GM23338 (cell line): ENCODE measurements at regions not wholly inside any gene's neighbourhood (a gene's known extent, or its start where the extent isn't known, plus 50 kb on each side); places are given as distances from the start of the nearest gene placed in this dataset.
"Not testable (repeated sequence)": the region's sequence is repeated elsewhere in the genome, so short reads cannot be mapped to it uniquely, and the experiment has no call there.

Experiments
- ATAC-seq: fragments of 200-7000 bp; cut with Tn5 transposase; 3 replicates; pipeline ENCODE4 v1.9.1; 2020
- DNase-seq: peaks from one replicate; pipeline ENCODE4 v3.0.0-alpha.2; 2015; ENCODE audit warnings: low spot score
- H2AFZ ChIP-seq: fragments of 200-600 bp; sonication (generic); 2 replicates; pipeline ENCODE4 v1.8.0; 2016; ENCODE audit warnings: antibody characterized with exemption, mild to moderate bottlenecking, moderate library complexity
- H3F3A ChIP-seq: fragments of 200-600 bp; sonication (generic); replicated peaks from 2 replicates; pipeline ENCODE4 v1.8.0; 2017; ENCODE audit warnings: antibody characterized with exemption, mixed run types, low read depth
- H3K27ac ChIP-seq: fragments of 200-600 bp; sonication (generic); 2 replicates; pipeline ENCODE4 v1.6.1; 2016; ENCODE audit warnings: low read depth
- H3K27me3 ChIP-seq: fragments of 200-600 bp; sonication (generic); 2 replicates; pipeline ENCODE4 v1.8.0; 2016; ENCODE audit warnings: mild to moderate bottlenecking, mixed run types, moderate library complexity; ENCODE audit not compliant: insufficient read depth
- H3K36me3 ChIP-seq: fragments of 200-600 bp; sonication (generic); 2 replicates; pipeline ENCODE4 v1.8.0; 2016; ENCODE audit warnings: mild to moderate bottlenecking; ENCODE audit not compliant: insufficient read depth
- H3K4me1 ChIP-seq: fragments of 200-600 bp; sonication (generic); 2 replicates; pipeline ENCODE4 v1.8.0; 2016; ENCODE audit warnings: mild to moderate bottlenecking, moderate library complexity; ENCODE audit not compliant: insufficient read depth
- H3K4me2 ChIP-seq: fragments of 200-600 bp; sonication (generic); 2 replicates; pipeline ENCODE4 v1.7.1; 2017; ENCODE audit warnings: mixed run types
- H3K4me3 ChIP-seq: fragments of 200-600 bp; sonication (generic); 2 replicates; pipeline ENCODE4 v1.6.1; 2016; ENCODE audit warnings: mixed run types
- H3K79me2 ChIP-seq: fragments of 200-600 bp; sonication (generic); replicated peaks from 2 replicates; pipeline ENCODE4 v1.8.0; 2017; ENCODE audit warnings: mild to moderate bottlenecking; ENCODE audit not compliant: insufficient read depth
- H3K9me2 ChIP-seq: fragments of 200-600 bp; sonication (generic); 2 replicates; pipeline ENCODE4 v1.8.0; 2017; ENCODE audit not compliant: insufficient read depth
- H4K20me1 ChIP-seq: fragments of 200-600 bp; sonication (generic); replicated peaks from 2 replicates; pipeline ENCODE4 v1.8.0; 2017; ENCODE audit warnings: mild to moderate bottlenecking; ENCODE audit not compliant: insufficient read depth
- H3K27ac Mint-ChIP-seq: 2 replicates; pipeline ENCODE4 v1.8.0; 2020; ENCODE audit warnings: inconsistent platforms, mild to moderate bottlenecking, moderate library complexity, mixed read lengths
- H3K27me3 Mint-ChIP-seq: 3 replicates; pipeline ENCODE4 v1.8.0; 2022; ENCODE audit warnings: low read depth, mild to moderate bottlenecking, moderate library complexity, mixed read lengths, inconsistent platforms; ENCODE audit not compliant: insufficient read depth, poor library complexity
- H3K36me3 Mint-ChIP-seq: 3 replicates; pipeline ENCODE4 v1.8.0; 2021; ENCODE audit warnings: low read depth, mild to moderate bottlenecking, inconsistent platforms, moderate library complexity, mixed read lengths
- H3K4me1 Mint-ChIP-seq: 3 replicates; pipeline ENCODE4 v1.8.0; 2020; ENCODE audit warnings: mild to moderate bottlenecking, inconsistent platforms, mixed read lengths
- H3K4me3 Mint-ChIP-seq: 3 replicates; pipeline ENCODE4 v1.8.0; 2021; ENCODE audit warnings: moderate library complexity, mild to moderate bottlenecking, inconsistent platforms, mixed read lengths
- H3K9me3 Mint-ChIP-seq: 3 replicates; pipeline ENCODE4 v1.8.0; 2020; ENCODE audit warnings: moderate library complexity, mild to moderate bottlenecking, inconsistent platforms, mixed read lengths
- CREB1 ChIP-seq: fragments of 250-450 bp; sonication (Bioruptor Pico); IDR thresholded peaks from 2 replicates; pipeline ENCODE4 v1.5.0; 2020; ENCODE audit warnings: low read depth, mild to moderate bottlenecking, moderate library complexity
- EZH2 ChIP-seq: fragments of 200-600 bp; sonication (generic); IDR thresholded peaks from one replicate; pipeline ENCODE4 v1.8.0; 2017; ENCODE audit warnings: antibody characterized with exemption, mild to moderate bottlenecking, low read depth; ENCODE audit not compliant: unreplicated experiment
- EZH2phosphoT487 ChIP-seq: fragments of 200-600 bp; sonication (generic); IDR thresholded peaks from one replicate; pipeline ENCODE4 v1.8.1; 2018; ENCODE audit warnings: antibody characterized with exemption; ENCODE audit not compliant: unreplicated experiment
- NANOG ChIP-seq: IDR thresholded peaks from 2 replicates; pipeline ENCODE4 v1.6.1; 2016; ENCODE audit warnings: antibody characterized with exemption, borderline replicate concordance
- POLR2AphosphoS5 ChIP-seq: IDR thresholded peaks from 2 replicates; pipeline ENCODE4 v1.6.1; 2016; ENCODE audit warnings: antibody characterized with exemption, low read depth
- STAT1 ChIP-seq: IDR thresholded peaks from one replicate; pipeline ENCODE4 v1.6.1; 2016; ENCODE audit warnings: antibody characterized with exemption; ENCODE audit not compliant: unreplicated experiment
- ZNF114 ChIP-seq: fragments of 250-450 bp; sonication (Bioruptor Pico); IDR thresholded peaks from 2 replicates; pipeline ENCODE4 v1.5.0; 2020; ENCODE audit warnings: mild to moderate bottlenecking, moderate library complexity
- ZNF331 ChIP-seq: fragments of 250-450 bp; sonication (Bioruptor Pico); IDR thresholded peaks from 2 replicates; pipeline ENCODE4 v1.5.0; 2020; ENCODE audit warnings: low read depth, mild to moderate bottlenecking, moderate library complexity
- TF ChIP-seq, protein P1 (sequence below), 2 experiments: fragments of 200-600 bp in 1 of 2; sonication (generic) in 1 of 2; conservative IDR thresholded peaks; 2 replicates each; pipeline versions ENCODE4 v1.5.1 to v1.6.1; 2016 to 2017; ENCODE audit warnings: antibody characterized with exemption in 2 of 2, low read depth in 2 of 2, mild to moderate bottlenecking in 2 of 2, moderate library complexity in 1 of 2
- TF ChIP-seq, protein P2 (sequence below): IDR thresholded peaks from one replicate; pipeline ENCODE4 v1.6.1; 2018; ENCODE audit warnings: antibody characterized with exemption; ENCODE audit not compliant: unreplicated experiment
- TF ChIP-seq, protein P3 (sequence below): IDR thresholded peaks from 2 replicates; pipeline ENCODE4 v1.6.1; 2016; ENCODE audit warnings: antibody characterized with exemption

DNA sequence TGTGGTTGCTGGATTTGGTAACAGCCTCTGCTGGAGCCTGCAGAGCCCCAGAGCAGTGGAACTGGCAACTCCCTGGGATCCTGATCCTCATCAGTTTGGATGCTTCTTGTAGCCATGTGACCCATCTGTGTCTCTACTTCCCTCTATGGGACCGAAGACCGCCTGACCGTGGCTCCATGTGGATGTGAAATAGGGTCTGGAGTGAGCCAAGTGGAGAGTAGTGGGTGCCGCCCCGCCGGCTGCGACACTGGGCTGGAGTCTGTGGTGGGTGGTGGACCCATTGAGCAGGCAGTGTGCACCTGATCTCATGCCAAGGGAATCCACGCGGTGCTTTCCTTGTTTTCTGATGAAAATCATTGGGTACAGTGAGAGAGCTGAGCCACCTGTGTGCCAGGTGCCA lies 543.2 kb upstream of the B3GAT1 start (continued):
- no peak for TF ChIP-seq EZH2
- TF ChIP-seq STAT1: no peak

DNA sequence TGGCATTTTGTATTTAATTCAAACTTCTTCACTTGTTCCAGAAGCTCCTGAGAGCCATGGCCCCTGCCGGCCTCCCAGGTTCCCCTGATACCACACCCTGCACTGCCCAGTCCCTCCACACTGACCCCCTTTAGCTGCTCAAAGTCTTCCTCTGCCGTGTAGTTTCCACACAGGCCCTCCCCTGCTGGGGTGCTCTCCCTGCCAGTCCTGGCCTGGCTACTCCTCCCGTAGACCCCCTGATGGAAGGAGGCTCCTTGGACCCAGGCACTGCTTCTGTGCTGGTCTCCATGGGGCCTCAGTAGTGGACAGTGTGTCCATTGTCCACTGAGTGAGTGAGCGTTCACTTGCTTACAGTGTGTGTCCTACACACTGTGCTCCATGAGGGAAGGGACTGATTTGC lies 542.4 kb upstream of the B3GAT1 start:
- H3K27ac Mint-ChIP-seq, H3K4me3 Mint-ChIP-seq, H3K79me2 ChIP-seq: not testable (repeated sequence)

DNA sequence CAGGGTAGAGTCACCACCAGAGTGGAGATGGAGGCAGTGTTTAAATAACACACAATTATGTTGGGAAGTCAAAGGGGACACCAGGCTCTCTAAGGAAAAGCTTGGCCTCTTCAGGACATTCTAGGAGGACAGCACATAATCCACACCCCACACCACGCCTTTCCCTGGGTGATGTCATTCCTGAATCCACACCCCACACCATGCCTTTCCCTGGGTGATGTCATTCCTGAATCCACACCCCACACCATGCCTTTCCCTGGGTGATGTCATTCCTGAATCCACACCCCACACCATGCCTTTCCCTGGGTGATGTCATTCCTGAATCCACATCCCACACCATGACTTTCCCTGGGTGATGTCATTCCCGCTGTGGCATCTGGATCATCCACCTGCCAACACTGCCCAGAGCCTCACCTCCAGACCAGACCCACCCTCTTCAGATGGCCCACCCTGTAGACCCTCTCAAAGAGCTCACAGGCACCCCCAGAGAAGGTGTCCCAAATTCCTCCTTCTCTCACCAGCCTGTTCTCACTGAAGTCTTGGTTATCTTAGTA lies 541.5 kb upstream of the B3GAT1 start:
- not testable (repeated sequence) for H3K4me2 ChIP-seq, H3F3A ChIP-seq, H3K27ac Mint-ChIP-seq, H4K20me1 ChIP-seq, H3K36me3 Mint-ChIP-seq, H3K27ac ChIP-seq, H3K36me3 ChIP-seq, ATAC-seq, DNase-seq, H2AFZ ChIP-seq, H3K79me2 ChIP-seq, H3K9me2 ChIP-seq, H3K9me3 Mint-ChIP-seq, H3K4me3 Mint-ChIP-seq, H3K27me3 ChIP-seq, H3K4me1 ChIP-seq, H3K27me3 Mint-ChIP-seq, H3K4me3 ChIP-seq
- H3K4me1 Mint-ChIP-seq: peaks cover 16% of the 10 kb centered on the region

More for the DNA sequence above, 542.4 kb upstream of the B3GAT1 start:
- H3K27me3 ChIP-seq, H3K27ac ChIP-seq, H3F3A ChIP-seq, H3K4me2 ChIP-seq, H4K20me1 ChIP-seq, H3K27me3 Mint-ChIP-seq, H3K9me3 Mint-ChIP-seq, H3K4me1 ChIP-seq, H3K36me3 Mint-ChIP-seq, H2AFZ ChIP-seq, DNase-seq, H3K9me2 ChIP-seq, H3K36me3 ChIP-seq, ATAC-seq, H3K4me3 ChIP-seq: not testable (repeated sequence)
- H3K4me1 Mint-ChIP-seq: peaks cover 16% of the 10 kb centered on the region

DNA sequence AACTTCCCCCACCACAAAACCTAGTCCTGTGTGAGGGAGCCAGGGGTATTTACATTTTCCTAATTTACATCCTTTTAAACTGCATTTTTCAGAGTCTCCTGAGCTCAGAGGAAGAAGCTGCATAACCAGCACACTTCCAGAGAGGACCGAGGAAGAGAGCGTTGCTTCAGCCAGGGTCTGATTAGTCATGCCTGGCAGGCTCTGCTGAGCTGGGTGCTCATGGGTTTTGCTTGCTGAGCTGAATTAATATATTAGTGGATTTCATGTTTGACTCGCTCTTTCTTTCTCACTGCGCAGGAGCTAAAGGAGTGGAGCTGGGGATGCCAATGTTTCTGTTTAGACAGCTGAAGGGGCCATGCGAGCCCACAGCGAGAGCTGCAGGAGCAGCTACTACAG lies 539.3 kb upstream of the B3GAT1 start:
- no peaks in the 10 kb centered on the region for H3K79me2 ChIP-seq
- peak; percentile 67 for ATAC-seq
- H3K9me2 ChIP-seq: no peaks in the 10 kb centered on the region
- H3K36me3 ChIP-seq: no peaks in the 10 kb centered on the region
- no peak overlapping the region for H3K27ac ChIP-seq
- no peak for DNase-seq
- no peaks in the 10 kb centered on the region for H3K4me1 ChIP-seq
- no peaks in the 10 kb centered on the region for H4K20me1 ChIP-seq
- H2AFZ ChIP-seq: peak overlapping the region; percentile 66; the same call in 1 of the 2 replicates
- 0 out of 2 replicates have a peak, but pooled peaks cover 3% of the 10 kb centered on the region for H3F3A ChIP-seq
- H3K27me3 ChIP-seq: no peaks in the 10 kb centered on the region
- no peak for TF ChIP-seq NANOG
- TF ChIP-seq, protein P1, sequence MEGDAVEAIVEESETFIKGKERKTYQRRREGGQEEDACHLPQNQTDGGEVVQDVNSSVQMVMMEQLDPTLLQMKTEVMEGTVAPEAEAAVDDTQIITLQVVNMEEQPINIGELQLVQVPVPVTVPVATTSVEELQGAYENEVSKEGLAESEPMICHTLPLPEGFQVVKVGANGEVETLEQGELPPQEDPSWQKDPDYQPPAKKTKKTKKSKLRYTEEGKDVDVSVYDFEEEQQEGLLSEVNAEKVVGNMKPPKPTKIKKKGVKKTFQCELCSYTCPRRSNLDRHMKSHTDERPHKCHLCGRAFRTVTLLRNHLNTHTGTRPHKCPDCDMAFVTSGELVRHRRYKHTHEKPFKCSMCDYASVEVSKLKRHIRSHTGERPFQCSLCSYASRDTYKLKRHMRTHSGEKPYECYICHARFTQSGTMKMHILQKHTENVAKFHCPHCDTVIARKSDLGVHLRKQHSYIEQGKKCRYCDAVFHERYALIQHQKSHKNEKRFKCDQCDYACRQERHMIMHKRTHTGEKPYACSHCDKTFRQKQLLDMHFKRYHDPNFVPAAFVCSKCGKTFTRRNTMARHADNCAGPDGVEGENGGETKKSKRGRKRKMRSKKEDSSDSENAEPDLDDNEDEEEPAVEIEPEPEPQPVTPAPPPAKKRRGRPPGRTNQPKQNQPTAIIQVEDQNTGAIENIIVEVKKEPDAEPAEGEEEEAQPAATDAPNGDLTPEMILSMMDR (conservative IDR thresholded peaks at IDR 0.05; ENCODE audit: low read depth in 2 of 2): no peak
- TF ChIP-seq ZNF331 (CRISPR knock-in tag): no peak
- TF ChIP-seq CREB1 (CRISPR knock-in tag): no peak
- no peak for TF ChIP-seq STAT1
- TF ChIP-seq, protein P2, sequence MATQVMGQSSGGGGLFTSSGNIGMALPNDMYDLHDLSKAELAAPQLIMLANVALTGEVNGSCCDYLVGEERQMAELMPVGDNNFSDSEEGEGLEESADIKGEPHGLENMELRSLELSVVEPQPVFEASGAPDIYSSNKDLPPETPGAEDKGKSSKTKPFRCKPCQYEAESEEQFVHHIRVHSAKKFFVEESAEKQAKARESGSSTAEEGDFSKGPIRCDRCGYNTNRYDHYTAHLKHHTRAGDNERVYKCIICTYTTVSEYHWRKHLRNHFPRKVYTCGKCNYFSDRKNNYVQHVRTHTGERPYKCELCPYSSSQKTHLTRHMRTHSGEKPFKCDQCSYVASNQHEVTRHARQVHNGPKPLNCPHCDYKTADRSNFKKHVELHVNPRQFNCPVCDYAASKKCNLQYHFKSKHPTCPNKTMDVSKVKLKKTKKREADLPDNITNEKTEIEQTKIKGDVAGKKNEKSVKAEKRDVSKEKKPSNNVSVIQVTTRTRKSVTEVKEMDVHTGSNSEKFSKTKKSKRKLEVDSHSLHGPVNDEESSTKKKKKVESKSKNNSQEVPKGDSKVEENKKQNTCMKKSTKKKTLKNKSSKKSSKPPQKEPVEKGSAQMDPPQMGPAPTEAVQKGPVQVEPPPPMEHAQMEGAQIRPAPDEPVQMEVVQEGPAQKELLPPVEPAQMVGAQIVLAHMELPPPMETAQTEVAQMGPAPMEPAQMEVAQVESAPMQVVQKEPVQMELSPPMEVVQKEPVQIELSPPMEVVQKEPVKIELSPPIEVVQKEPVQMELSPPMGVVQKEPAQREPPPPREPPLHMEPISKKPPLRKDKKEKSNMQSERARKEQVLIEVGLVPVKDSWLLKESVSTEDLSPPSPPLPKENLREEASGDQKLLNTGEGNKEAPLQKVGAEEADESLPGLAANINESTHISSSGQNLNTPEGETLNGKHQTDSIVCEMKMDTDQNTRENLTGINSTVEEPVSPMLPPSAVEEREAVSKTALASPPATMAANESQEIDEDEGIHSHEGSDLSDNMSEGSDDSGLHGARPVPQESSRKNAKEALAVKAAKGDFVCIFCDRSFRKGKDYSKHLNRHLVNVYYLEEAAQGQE: no peak
- no peak for TF ChIP-seq EZH2phosphoT487
- no peak for TF ChIP-seq EZH2
- TF ChIP-seq ZNF114 (CRISPR knock-in tag): no peak
- no peak; the same call in 1 of the 2 replicates for TF ChIP-seq POLR2AphosphoS5
- TF ChIP-seq, protein P3, sequence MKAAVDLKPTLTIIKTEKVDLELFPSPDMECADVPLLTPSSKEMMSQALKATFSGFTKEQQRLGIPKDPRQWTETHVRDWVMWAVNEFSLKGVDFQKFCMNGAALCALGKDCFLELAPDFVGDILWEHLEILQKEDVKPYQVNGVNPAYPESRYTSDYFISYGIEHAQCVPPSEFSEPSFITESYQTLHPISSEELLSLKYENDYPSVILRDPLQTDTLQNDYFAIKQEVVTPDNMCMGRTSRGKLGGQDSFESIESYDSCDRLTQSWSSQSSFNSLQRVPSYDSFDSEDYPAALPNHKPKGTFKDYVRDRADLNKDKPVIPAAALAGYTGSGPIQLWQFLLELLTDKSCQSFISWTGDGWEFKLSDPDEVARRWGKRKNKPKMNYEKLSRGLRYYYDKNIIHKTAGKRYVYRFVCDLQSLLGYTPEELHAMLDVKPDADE: no peak
- peaks cover 5% of the 10 kb centered on the region for H3K27me3 Mint-ChIP-seq
- peaks cover 16% of the 10 kb centered on the region for H3K4me1 Mint-ChIP-seq
- no peak overlapping the region for H3K4me3 ChIP-seq
- H3K36me3 Mint-ChIP-seq: no peaks in the 10 kb centered on the region
- no peak overlapping the region for H3K4me3 Mint-ChIP-seq
- H3K9me3 Mint-ChIP-seq: no peaks in the 10 kb centered on the region; the same call in 2 of the 3 replicates
- peak overlapping the region; percentile 44 for H3K27ac Mint-ChIP-seq
- peak overlapping the region; percentile 26; the same call in 1 of the 2 replicates for H3K4me2 ChIP-seq
